ENCODE measurements at regions not wholly inside any gene's neighbourhood (a gene's known extent, or its start where the extent isn't known, plus 50 kb on each side); places are given as distances from the start of the nearest gene placed in this dataset.
"Not testable (repeated sequence)": the region's sequence is repeated elsewhere in the genome, so short reads cannot be mapped to it uniquely, and the experiment has no call there.

GRCh38 chr3:110016235-110016815 lies 679.0 kb upstream of the DPPA4 start:
- WGBS (ENCODE audit: insufficient coverage), result 0% methylated on average over 1 of the region's 3 CpGs
- Histone ChIP-seq H3K36me3 (ENCODE audit: control insufficient read depth, insufficient read depth, low read length) (no peaks in the 10 kb centered on the region), H3K4me3 (ENCODE audit: low read length) (no peak overlapping the region), H3K27ac (ENCODE audit: low read length) (peak overlapping the region; percentile 6), H3K4me1 (ENCODE audit: control insufficient read depth, insufficient read depth, low read length) (no peaks in the 10 kb centered on the region), H3K9me3 (replicated peaks; ENCODE audit: control insufficient read depth, low read depth, low read length) (no peaks in the 10 kb centered on the region), H3K27me3 (ENCODE audit: control insufficient read depth, insufficient read depth, low read length) (no peaks in the 10 kb centered on the region)
- peak; percentile 69 for DNase-seq

- no peaks in the 10 kb centered on the region for H3K27me3 ChIP-seq (ENCODE audit: control insufficient read depth, insufficient read depth, low read length)
- no peak overlapping the region for H3K27ac ChIP-seq (ENCODE audit: low read length)
- H3K4me3 ChIP-seq (ENCODE audit: low read length), result no peak overlapping the region
- no peak for DNase-seq
- H3K36me3 ChIP-seq (ENCODE audit: control insufficient read depth, insufficient read depth, low read length), result no peaks in the 10 kb centered on the region
- no peaks in the 10 kb centered on the region for H3K9me3 ChIP-seq (replicated peaks; ENCODE audit: control insufficient read depth, low read depth, low read length)
- no peaks in the 10 kb centered on the region for H3K4me1 ChIP-seq (ENCODE audit: control insufficient read depth, insufficient read depth, low read length)
Measured at GRCh38 chr3:110017304-110017703, 680.0 kb upstream of the DPPA4 start.

- Histone ChIP-seq H3K36me3 (ENCODE audit: control insufficient read depth, insufficient read depth, low read length) (no peaks in the 10 kb centered on the region), H3K27ac (ENCODE audit: low read length) (no peak overlapping the region), H3K27me3 (ENCODE audit: control insufficient read depth, insufficient read depth, low read length) (no peaks in the 10 kb centered on the region), H3K4me1 (ENCODE audit: control insufficient read depth, insufficient read depth, low read length) (no peaks in the 10 kb centered on the region), H3K9me3 (replicated peaks; ENCODE audit: control insufficient read depth, low read depth, low read length) (no peaks in the 10 kb centered on the region), H3K4me3 (ENCODE audit: low read length) (no peak overlapping the region)
- DNase-seq, result no peak
- WGBS (ENCODE audit: insufficient coverage), result no CpG with 5 or more reads among the region's 1 CpG
Measured at GRCh38 chr3:110021659-110022058, 684.3 kb upstream of the DPPA4 start.

- not testable (repeated sequence) for H3K4me1 ChIP-seq (ENCODE audit: control insufficient read depth, insufficient read depth, low read length); DNase-seq; H3K9me3 ChIP-seq (replicated peaks; ENCODE audit: control insufficient read depth, low read depth, low read length); H3K4me3 ChIP-seq (ENCODE audit: low read length); H3K27ac ChIP-seq (ENCODE audit: low read length); H3K27me3 ChIP-seq (ENCODE audit: control insufficient read depth, insufficient read depth, low read length); H3K36me3 ChIP-seq (ENCODE audit: control insufficient read depth, insufficient read depth, low read length)
- no CpG with 5 or more reads among the region's 1 CpG for WGBS (ENCODE audit: insufficient coverage)
Measured at GRCh38 chr3:110023022-110023421, 685.7 kb upstream of the DPPA4 start.

GRCh38 chr3:110026421-110026820 lies 689.1 kb upstream of the DPPA4 start:
- no peaks in the 10 kb centered on the region for H3K4me1 ChIP-seq (ENCODE audit: control insufficient read depth, insufficient read depth, low read length)
- WGBS (ENCODE audit: insufficient coverage), result no CpG with 5 or more reads among the region's 2 CpGs

GRCh38 chr3:110027446-110028080 lies 690.2 kb upstream of the DPPA4 start:
- Histone ChIP-seq H3K27me3 (ENCODE audit: control insufficient read depth, insufficient read depth, low read length) (no peaks in the 10 kb centered on the region), H3K9me3 (replicated peaks; ENCODE audit: control insufficient read depth, low read depth, low read length) (no peaks in the 10 kb centered on the region), H3K4me3 (ENCODE audit: low read length) (no peak overlapping the region), H3K4me1 (ENCODE audit: control insufficient read depth, insufficient read depth, low read length) (no peaks in the 10 kb centered on the region), H3K27ac (ENCODE audit: low read length) (no peak overlapping the region), H3K36me3 (ENCODE audit: control insufficient read depth, insufficient read depth, low read length) (no peaks in the 10 kb centered on the region)
- no CpG with 5 or more reads among the region's 4 CpGs for WGBS (ENCODE audit: insufficient coverage)
- DNase-seq, result peak; percentile 28

More at GRCh38 chr3:110026421-110026820, 689.1 kb upstream of the DPPA4 start:
- Histone ChIP-seq H3K36me3 (ENCODE audit: control insufficient read depth, insufficient read depth, low read length) (no peaks in the 10 kb centered on the region), H3K4me3 (ENCODE audit: low read length) (no peak overlapping the region), H3K27ac (ENCODE audit: low read length) (no peak overlapping the region), H3K27me3 (ENCODE audit: control insufficient read depth, insufficient read depth, low read length) (no peaks in the 10 kb centered on the region), H3K9me3 (replicated peaks; ENCODE audit: control insufficient read depth, low read depth, low read length) (no peaks in the 10 kb centered on the region)
- no peak for DNase-seq

GRCh38 chr3:110031975-110032374 lies 694.6 kb upstream of the DPPA4 start:
- no peak for DNase-seq
- Histone ChIP-seq H3K27me3 (ENCODE audit: control insufficient read depth, insufficient read depth, low read length) (no peaks in the 10 kb centered on the region), H3K9me3 (replicated peaks; ENCODE audit: control insufficient read depth, low read depth, low read length) (no peaks in the 10 kb centered on the region), H3K36me3 (ENCODE audit: control insufficient read depth, insufficient read depth, low read length) (no peaks in the 10 kb centered on the region), H3K27ac (ENCODE audit: low read length) (no peak overlapping the region), H3K4me3 (ENCODE audit: low read length) (no peak overlapping the region), H3K4me1 (ENCODE audit: control insufficient read depth, insufficient read depth, low read length) (no peaks in the 10 kb centered on the region)
- 80% methylated on average over 1 of the region's 2 CpGs for WGBS (ENCODE audit: insufficient coverage)

GRCh38 chr3:110059431-110059830 lies 722.1 kb upstream of the DPPA4 start:
- Histone ChIP-seq H3K4me1 (ENCODE audit: control insufficient read depth, insufficient read depth, low read length) (no peaks in the 10 kb centered on the region), H3K36me3 (ENCODE audit: control insufficient read depth, insufficient read depth, low read length) (no peaks in the 10 kb centered on the region), H3K27me3 (ENCODE audit: control insufficient read depth, insufficient read depth, low read length) (no peaks in the 10 kb centered on the region), H3K9me3 (replicated peaks; ENCODE audit: control insufficient read depth, low read depth, low read length) (no peaks in the 10 kb centered on the region), H3K27ac (ENCODE audit: low read length) (no peak overlapping the region), H3K4me3 (ENCODE audit: low read length) (no peak overlapping the region)
- WGBS (ENCODE audit: insufficient coverage), result no CpG with 5 or more reads among the region's 1 CpG
- no peak for DNase-seq

GRCh38 chr3:110062716-110063115 lies 725.4 kb upstream of the DPPA4 start:
- H3K36me3 ChIP-seq (ENCODE audit: control insufficient read depth, insufficient read depth, low read length), result no peaks in the 10 kb centered on the region
- no peaks in the 10 kb centered on the region for H3K27me3 ChIP-seq (ENCODE audit: control insufficient read depth, insufficient read depth, low read length)
- no peaks in the 10 kb centered on the region for H3K4me1 ChIP-seq (ENCODE audit: control insufficient read depth, insufficient read depth, low read length)
- H3K4me3 ChIP-seq (ENCODE audit: low read length), result no peak overlapping the region
- DNase-seq, result peak; percentile 60
- no peaks in the 10 kb centered on the region for H3K9me3 ChIP-seq (replicated peaks; ENCODE audit: control insufficient read depth, low read depth, low read length)
- H3K27ac ChIP-seq (ENCODE audit: low read length), result peak overlapping the region; percentile 6

- Histone ChIP-seq H3K4me3 (ENCODE audit: low read length) (no peak overlapping the region), H3K27ac (ENCODE audit: low read length) (no peak overlapping the region), H3K36me3 (ENCODE audit: control insufficient read depth, insufficient read depth, low read length) (no peaks in the 10 kb centered on the region), H3K9me3 (replicated peaks; ENCODE audit: control insufficient read depth, low read depth, low read length) (no peaks in the 10 kb centered on the region), H3K27me3 (ENCODE audit: control insufficient read depth, insufficient read depth, low read length) (no peaks in the 10 kb centered on the region), H3K4me1 (ENCODE audit: control insufficient read depth, insufficient read depth, low read length) (no peaks in the 10 kb centered on the region)
- peak; percentile 26 for DNase-seq
- no CpG with 5 or more reads among the region's 1 CpG for WGBS (ENCODE audit: insufficient coverage)
Measured at GRCh38 chr3:110063178-110063577, 725.8 kb upstream of the DPPA4 start.

- H3K36me3 ChIP-seq (ENCODE audit: control insufficient read depth, insufficient read depth, low read length), result no peaks in the 10 kb centered on the region
- no peaks in the 10 kb centered on the region for H3K9me3 ChIP-seq (replicated peaks; ENCODE audit: control insufficient read depth, low read depth, low read length)
- no peak overlapping the region for H3K27ac ChIP-seq (ENCODE audit: low read length)
- no peaks in the 10 kb centered on the region for H3K4me1 ChIP-seq (ENCODE audit: control insufficient read depth, insufficient read depth, low read length)
- no peaks in the 10 kb centered on the region for H3K27me3 ChIP-seq (ENCODE audit: control insufficient read depth, insufficient read depth, low read length)
- DNase-seq, result peak; percentile 50
- no CpG with 5 or more reads among the region's 3 CpGs for WGBS (ENCODE audit: insufficient coverage)
- H3K4me3 ChIP-seq (ENCODE audit: low read length), result no peak overlapping the region
Measured at GRCh38 chr3:110066206-110066605, 728.9 kb upstream of the DPPA4 start.

All from muscle of leg (tissue), 3 donors.